ENCODE measurements at regions not wholly inside any gene's neighbourhood (a gene's known extent, or its start where the extent isn't known, plus 50 kb on each side); places are given as distances from the start of the nearest gene placed in this dataset.

DNA sequence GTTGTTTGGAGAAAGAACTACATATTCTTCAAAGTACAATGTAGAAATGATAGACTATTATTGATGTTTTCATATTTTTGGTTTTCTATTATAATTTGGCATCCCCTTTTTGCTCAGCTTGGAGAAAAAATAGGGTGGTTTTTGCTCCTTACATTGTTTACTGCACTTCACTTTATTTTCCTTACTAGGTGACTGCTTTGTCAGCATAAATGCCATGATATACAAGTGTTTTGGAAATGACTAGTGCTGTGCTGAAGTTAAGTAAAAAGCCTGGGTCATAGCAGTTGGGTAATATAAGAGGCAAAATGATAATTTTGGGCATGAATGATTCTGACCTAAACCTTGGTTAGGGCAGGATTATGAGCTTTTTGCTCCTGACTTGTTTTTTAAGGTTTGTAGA lies 250.9 kb downstream of the KCNS3 start:
- no peak for DNase-seq

DNA sequence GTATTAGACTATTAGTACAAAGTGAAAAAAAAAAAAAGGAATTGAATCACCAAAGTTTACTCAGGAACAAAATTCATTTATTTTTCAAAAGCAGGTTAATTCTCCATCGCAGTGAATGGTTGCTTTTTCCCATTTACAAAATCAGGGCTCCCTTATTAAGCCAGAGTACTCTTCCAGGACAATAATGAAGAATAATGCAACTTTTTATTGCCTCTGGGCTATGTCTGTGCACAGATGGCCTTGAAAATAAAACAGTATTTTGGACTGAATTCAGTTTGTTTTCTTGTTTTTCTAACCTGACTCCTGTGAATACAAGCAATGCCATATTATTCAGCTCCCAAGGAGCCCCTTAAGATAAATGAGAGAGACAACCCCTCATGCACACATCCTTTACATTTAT lies 246.8 kb downstream of the KCNS3 start:
- no peak for DNase-seq

DNA sequence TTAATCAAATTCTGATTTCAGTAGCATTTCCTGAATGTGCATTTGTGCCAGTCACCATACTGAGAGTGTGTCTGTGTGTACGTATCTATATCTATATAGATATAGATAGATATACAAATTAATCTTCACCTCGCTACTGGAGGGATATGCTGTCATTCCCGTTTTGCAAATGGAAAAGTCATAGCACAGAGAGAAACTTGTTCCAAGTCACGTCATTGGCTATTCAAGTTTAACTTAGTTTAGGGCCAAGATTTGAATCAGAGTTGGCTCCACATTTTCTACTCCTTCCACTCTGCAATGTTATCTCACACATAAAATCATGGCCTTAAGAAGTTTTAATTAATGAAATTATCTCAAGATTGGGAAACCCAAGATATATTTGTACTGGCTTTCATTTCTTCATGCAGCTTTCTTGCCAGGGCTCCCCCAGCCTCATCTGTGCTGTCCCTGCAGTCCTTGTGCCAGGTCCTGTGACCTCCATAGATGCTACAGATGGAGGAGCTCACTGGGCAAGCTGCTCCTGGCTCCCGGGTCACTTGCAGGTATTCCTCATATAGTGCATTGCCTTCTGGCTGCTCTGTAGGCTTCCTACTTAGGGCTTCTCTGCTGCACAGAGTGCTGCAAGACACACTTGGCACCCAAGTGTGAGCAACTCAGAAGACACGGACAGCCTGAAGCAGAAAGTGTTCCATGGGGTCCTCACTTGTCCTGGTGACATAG lies 245.8 kb downstream of the KCNS3 start:
- no peak for DNase-seq

DNA sequence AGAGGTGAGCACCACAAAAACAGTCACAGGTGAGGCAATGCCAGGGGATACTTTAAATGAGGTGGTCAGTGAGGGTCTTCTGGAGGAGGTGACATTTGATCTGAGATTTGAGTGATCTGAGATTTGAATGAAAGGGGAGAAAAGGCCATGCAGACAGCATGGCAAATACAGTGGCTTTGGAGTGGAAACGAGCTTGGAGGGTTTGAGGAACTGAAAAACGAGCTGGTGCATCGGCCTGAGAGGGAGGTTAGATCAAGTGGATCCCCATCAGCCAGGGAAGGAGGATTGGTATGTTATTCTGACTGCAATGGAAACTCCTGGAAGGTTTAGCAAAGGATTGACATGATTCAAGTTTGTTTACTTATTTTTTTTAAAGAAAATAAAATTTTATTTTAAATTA lies 245.1 kb downstream of the KCNS3 start:
- no peak for DNase-seq

DNA sequence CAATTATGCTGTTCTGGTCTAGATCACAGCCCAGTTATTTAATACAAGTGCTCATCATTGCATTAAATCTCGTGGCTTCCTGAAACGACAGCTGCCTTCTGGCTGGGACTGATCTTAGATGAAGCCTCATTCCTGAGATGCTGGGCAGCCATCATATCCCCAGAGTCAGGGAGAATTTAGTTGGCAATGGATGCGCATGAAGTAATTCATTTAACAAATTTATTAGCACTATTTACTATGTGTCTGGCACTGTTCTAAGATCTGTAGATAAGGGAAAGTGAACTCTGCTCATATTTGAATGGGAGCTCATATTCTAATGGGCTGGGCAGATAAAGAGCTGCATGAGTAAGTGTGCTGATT lies 244.7 kb downstream of the KCNS3 start:
- DNase-seq, result no peak

DNA sequence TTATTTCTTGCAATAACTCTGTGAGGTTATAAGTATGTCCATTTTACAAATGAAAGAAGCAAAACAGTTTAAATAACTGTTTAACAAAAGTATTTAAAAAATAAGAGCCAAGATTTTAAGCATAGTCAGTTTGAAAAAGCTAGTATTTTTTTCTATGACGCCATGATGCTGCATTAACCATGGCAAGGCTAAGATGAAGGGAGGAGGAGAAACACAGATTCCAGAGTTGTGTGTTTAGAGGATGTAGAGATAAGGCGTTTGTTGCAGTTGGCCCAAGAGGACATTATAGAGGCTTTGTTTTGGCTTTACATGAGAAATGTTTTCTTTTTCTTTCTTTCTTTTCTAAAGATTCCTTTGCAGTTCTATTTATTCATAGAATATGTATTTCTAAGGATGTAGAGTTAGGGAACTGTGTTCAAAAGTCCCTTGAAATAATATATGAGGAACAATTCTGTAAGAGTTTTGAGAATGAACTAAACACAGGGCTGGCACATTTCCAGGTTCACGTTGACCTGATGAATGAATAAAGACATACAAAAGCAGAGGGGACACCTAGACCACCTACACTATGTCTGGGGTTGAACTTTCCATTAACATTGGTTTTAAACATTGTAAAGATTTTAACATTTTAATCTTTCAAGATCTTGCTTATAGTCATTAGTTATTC lies 244.2 kb downstream of the KCNS3 start:
- no peak for DNase-seq

DNA sequence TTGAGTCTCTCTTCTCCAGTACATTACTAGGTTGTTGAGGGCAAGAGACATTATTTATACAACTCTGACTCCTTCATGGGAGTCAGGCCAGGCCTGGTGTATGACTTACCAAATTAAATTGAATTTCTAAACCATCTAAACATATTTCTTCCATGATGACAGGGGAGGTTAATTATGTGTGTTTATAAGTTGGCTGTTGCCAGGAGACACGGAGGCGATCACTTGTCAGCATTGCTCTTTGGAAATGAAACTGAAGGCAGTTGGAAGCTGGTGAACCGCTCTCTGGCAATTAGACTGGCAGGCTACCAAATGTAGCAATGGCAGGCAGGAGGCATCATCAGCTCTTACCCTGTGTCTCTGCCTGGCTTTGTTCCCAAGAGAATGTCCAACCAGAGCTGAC lies 241.4 kb downstream of the KCNS3 start:
- no peak for DNase-seq

DNA sequence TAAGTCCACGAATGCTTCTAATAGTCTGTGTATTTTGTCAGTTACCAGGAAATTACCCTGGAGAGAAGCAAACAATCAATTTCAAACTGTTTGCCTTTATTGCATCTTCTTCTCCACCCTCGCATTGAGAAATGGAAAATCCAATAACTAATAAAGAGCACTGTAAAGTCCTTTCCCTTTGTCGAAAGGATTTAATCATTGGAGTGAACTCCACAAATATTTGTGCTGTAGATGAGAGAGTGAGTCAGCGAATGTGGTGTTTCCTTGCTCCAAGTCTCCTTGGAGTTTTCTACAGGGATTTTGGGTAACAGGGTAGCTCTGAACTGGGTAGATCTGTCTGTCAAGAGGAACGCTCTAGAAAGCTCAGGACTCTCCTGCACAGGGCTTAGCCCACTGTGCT lies 240.2 kb downstream of the KCNS3 start:
- no peak for DNase-seq

DNA sequence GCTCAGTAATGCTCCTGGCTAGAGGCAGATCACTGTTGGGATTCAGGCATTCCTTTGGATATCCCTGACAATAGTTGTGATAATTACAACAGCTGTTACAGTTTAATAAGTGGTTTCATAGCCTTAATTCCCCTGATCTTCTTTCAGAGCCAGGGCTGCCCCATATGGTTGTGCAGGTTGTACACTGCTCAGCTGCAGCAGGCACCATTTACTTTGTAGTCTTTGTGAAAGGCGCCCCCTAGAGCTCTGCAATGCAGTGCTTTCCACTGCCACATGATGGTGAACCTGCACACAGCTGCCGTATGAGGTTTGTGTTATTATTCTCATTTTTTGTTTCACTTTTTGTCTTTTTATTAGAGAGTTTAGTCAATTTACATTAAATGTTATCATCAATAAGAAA lies 239.1 kb downstream of the KCNS3 start:
- no peak for DNase-seq

DNA sequence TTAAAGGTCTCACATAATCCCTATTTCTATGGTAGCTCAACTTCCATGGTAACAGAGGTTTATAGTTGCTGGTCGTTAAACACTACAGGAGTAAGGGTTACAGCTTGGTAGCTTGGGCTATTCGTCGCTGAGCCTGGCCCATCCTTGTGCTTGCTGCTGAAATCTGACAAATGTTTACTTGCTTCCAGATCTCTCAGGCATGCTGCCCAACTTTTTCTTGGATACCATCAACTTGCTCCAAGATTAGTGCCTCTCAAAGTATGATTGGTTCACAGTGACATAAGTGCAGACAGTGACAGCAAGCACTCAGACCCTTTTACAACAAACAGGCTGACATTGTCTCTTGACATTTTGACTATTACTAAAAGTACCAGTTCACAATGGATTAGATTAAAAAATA lies 231.8 kb downstream of the KCNS3 start:
- no peak for DNase-seq

DNA sequence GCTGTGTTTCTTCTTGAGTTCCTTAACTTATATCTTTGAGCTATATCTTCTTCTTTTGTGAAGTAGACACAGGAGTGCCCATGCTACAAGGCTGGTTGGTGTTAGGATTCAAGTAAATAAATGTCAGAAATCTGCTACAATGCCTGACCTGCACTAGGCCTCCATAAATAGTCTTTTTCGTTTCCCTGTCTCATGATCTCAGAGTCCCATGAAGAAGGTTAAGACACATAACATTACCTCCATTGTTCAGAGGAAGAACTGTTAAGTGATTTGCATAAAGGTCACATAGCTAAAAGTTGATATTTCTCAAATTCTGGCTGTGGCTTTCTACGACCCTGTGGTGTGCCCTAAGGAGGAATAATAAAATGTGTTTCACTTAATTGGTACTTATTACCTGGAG lies 228.4 kb downstream of the KCNS3 start:
- DNase-seq, result no peak

DNA sequence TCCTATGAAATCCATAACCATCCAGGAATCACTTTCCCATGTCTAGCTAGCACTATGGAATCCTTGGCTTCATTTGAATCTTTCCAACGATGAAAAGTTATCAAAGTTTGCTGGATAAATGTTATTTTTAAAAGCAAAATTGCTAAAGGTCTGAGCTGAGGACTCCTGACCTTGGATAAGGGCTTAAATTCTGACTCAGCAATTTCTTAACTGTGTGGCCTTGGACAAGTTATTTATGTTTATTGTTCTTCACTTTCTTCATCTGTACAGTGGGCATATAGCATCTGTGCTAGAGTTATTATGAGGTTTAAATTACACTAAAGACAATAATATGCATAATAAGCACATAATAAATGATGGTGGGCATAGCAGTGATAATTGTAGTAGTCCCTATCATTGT lies 227.5 kb downstream of the KCNS3 start:
- no peak for DNase-seq

DNA sequence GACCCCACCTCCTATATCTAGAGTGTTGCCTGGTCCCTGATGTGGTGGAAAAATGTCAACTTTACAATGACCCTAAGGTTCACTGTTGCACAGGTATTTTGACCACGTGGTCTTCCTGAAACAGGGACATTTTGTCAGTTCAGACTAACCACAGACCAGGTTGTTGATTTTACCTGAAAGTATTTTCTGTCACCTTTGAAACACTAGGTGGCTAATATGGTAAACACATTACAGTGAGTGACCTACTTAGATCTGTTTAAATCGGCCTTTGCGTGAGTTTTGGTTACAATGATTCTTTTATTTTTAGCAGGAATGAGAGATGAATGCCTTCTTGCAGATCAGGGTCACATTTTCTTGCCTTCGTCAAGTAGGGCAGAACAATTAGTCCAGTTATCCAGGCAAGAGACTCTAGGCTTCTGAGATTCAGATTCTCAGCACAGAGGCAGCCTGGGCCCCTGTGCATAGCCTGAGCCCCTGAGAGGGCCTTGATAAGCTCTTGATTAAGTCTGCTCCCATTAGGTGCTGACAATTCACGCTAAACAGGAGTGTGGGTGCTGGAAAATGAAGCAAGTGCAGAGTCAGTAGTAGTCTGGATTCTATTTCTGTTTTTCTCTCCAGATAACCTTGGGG lies 226.2 kb downstream of the KCNS3 start:
- DNase-seq, result no peak

DNA sequence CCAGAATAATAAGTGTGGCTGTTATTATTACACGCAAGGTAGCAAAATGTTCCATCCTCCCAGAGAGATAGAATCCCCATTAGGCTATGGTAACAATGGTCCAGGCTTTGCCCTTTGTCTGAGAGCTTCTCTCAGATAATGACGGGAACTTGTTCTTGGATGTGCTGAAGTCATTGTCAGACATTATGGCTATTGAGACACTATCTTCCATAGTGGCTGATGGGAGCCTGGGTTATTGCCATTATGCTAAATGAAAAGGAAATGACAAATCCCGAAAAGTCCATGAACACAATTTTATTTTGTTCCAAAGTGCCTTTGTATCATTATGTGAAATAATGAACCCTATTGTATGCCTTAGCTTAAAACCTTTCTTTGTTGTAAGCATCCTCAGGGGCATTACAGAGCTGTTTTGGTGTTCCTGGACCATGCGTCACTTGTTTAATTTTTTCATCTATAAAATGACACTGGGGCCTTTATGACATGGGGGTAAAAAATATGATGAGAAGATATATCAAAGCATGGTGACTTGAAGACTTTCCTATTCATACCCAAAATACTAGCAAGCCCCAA lies 218.5 kb downstream of the KCNS3 start:
- no peak for DNase-seq

DNA sequence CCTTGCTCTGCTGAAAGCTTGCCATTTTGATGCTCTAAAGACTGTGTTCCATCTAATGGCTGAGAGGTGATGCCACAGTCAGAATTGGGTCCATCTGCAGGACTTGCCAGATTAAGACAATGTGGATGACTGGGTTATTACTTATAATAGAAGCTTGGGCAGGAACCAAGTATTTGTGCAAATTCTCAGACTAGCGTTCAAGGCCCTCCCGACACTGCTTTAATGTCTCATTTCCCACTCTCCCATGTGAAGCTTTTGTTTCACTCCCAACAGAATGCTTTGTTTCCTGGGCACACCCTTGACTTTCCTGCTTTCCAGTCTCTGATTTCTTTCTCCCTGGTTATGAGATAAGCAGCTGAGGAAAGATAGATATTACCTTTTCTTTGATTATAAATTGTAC lies 215.8 kb downstream of the KCNS3 start:
- DNase-seq, result no peak

DNA sequence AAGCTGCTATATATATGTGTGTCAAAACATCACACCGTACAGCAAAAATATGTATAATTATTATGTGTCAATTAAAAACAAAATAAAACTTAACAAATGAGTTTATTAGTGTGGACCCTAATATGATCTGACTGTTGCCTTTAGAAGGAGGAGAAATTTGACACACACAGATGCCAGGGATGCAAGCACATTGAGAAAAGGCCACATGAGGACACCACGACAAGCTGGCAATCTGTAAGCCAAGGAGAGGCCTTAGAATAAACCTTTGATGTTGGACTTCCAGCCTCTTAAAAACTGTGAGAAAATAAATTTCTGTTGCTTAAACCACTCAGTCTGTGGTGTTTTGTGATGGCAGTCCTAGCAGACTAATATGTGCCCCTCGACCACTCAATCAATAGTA lies 214.7 kb downstream of the KCNS3 start:
- no peak for DNase-seq

DNA sequence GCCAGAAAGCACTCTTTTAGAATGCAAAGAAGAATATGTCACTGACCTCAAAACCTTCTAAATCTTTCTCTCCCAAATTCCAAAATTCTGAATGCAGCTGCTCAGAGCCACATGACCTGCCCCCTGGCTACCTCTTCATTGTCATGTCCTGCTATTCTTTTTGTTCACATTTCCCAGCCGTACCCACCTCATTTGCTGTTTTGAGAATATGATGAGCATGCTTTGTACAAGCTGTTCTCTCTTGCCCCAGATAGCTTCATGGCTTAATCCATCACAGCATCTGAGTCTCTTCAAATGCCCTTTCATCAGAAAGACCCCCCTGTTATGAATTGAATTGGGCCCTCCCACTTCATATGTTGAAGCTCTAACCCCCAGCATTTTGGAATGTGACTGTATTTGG lies 214.3 kb downstream of the KCNS3 start:
- DNase-seq, result no peak

DNA sequence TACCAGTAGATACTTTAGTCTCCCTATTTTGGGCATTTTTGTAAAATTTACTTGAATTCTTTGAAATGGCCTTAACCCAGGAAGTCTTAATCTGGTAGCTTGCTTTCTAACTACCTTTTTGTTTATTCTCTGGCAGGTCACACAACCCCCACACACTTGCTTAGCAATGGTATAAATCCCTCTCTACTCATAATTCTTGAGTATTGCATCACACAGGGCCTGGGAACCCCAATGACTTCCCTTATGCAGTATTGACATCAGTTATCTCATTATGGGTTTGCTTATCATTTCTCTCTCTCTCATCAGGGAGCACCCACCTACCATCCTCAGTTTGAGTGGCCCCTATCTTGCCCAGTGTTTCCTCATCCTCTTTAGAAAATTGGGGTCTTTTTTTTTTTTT lies 207.1 kb downstream of the KCNS3 start:
- DNase-seq, result no peak

DNA sequence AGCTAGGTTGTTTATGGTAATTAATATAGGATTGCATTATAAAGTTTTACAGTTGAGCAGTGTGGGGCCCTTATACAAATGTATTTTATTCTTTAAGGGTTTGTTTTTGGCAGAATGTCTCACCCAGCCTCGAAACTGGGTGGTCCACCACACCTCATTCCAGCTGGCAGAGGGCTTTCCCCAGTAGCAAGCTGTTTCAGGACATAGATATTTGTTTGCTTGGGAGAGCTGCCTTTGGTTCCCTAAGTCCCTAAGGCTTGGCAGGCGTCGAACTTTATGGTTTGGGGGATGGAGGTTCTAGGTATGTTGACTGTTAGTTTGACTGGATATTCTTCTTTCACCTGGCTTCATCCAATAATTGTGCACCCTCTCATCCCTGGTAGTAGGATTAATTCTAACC lies 205.9 kb downstream of the KCNS3 start:
- DNase-seq, result no peak

DNA sequence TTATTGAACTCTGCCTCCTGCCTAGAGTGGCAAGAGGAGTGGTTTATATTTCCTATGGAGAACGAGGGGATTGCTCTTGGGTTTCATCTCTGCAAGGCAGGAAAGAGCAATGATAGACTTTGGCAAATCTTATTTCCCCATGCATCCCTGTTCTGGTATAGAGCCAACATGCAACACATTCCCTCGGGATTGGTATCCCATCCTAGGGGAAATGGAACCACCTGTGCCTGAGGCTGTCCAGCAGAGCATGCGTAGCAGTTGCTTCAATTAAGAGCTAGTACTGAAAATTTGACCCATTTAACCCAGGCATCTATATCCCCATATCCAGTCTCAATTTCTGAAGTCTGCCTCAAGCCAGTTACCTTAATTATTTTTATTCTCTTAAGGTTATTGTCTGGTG lies 205.3 kb downstream of the KCNS3 start:
- DNase-seq, result no peak

DNA sequence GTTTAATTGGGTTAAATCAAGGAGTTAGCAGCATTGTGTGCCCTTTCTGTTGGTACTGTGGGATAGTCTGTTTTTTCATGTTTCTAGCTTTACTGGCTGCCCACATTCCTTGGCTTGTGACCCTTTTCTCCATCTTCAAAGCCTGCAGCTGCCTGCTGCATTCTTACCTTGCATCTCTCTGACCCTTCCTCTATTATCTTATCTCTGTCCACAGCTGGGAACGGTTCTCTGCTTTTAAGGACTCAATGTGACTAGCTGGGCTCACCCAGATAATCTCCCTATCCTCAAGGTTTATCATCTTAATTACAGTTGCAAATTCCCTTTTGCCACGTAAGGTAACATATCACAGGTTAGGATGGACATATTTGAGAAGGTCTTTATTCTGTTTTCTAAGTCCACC lies 199.7 kb downstream of the KCNS3 start:
- no peak for DNase-seq

DNA sequence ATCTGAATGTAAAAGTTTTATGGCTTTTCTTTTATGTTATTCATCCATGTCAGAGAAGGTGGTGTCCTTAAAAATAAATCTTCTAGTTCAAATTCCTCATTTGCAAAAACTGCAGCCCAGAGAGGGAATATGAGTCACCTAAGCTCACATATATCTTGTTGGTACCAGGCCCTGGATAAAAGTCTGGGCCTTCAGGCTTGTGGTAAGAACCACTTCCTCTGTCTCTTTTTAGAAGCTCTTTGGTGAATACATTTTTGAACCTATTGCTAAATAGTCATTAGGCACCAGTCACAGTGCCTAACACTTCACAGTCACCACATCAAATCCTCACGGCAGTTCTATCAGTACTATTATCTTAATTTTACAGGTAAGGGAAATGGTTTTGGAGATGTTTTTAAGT lies 199.2 kb downstream of the KCNS3 start:
- no peak for DNase-seq

DNA sequence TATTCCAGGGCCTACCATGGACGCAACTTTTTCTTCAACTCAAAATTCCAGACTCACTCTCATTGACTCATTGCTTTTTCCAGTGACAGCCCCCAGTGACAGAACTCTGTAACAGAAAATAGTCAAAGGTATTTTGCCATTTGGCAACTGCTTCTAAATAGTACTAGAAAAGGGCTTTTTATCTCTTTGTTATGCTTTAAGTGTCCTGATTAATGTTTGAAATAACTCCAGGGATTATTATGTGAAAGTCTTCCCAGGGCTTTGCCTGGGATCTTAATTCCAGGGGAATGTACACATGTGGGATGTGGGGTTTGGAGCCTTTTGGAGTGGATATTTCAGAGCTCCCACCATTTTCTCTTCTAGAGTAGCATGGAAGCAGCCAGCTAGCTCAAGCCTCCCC lies 198.8 kb downstream of the KCNS3 start:
- DNase-seq, result no peak

DNA sequence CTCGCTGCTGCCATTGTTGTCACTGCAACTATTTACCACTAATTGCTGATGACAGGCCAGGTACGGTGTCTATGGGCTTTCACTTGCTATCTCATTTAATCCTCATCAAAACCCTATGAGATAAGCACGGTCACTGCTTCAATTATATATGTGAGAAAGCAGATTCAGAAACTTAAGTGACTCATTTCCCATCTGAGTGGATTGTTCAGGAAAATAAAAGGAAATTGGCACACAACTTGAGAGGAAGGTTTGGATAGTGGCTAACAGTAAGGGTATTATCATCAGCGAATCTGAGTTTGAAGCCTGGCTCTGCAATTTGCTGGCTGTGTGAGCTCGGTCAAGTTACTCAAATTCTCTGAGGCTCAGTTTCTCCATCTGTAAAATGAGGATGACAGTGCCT lies 196.0 kb downstream of the KCNS3 start:
- DNase-seq, result no peak

All from left kidney (tissue), 1 donor.